ENCODE measurements at regions not wholly inside any gene's neighbourhood (a gene's known extent, or its start where the extent isn't known, plus 50 kb on each side); places are given as distances from the start of the nearest gene placed in this dataset.

- TF ChIP-seq POLR2AphosphoS5 (IDR thresholded peaks at IDR 0.05; ENCODE audit: low read depth, low read length) (no peak), MAX (IDR thresholded peaks at IDR 0.05; ENCODE audit: low read depth) (no peak)
- TF ChIP-seq, protein P1, sequence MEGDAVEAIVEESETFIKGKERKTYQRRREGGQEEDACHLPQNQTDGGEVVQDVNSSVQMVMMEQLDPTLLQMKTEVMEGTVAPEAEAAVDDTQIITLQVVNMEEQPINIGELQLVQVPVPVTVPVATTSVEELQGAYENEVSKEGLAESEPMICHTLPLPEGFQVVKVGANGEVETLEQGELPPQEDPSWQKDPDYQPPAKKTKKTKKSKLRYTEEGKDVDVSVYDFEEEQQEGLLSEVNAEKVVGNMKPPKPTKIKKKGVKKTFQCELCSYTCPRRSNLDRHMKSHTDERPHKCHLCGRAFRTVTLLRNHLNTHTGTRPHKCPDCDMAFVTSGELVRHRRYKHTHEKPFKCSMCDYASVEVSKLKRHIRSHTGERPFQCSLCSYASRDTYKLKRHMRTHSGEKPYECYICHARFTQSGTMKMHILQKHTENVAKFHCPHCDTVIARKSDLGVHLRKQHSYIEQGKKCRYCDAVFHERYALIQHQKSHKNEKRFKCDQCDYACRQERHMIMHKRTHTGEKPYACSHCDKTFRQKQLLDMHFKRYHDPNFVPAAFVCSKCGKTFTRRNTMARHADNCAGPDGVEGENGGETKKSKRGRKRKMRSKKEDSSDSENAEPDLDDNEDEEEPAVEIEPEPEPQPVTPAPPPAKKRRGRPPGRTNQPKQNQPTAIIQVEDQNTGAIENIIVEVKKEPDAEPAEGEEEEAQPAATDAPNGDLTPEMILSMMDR (IDR thresholded peaks at IDR 0.05), result no peak
Observed at GRCh38 chr3:43902415-43902814, 211.7 kb downstream of the ABHD5 start.
